CD4-positive, alpha-beta T cell treated with Interleukin-15 for 4 hours (primary cell): ENCODE measurements at regions not wholly inside any gene's neighbourhood (a gene's known extent, or its start where the extent isn't known, plus 50 kb on each side); places are given as distances from the start of the nearest gene placed in this dataset.

Experiments
- DNase-seq: peaks from one replicate; pipeline ENCODE4 v3.0.0-alpha.2; 2020; ENCODE audit warnings: low spot score

DNA sequence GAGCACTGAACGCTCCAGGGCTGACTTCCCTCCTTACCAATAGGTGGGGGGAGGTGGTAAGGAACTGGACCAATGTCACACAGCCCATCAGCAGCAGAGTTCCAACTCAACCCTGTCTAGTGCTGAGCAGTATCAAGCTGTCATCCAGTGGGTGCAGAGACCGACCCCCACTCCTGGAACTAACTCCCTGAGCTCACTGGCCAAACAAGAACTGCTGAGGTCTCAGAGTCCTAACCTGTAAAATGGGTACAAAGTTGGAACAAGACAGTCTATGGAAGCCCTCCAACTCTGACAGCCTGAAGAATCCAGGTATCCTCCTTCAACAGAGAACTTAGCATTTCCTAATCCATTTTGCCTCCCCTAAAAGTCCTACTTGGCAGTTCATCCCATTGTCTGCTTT is 91.1 kb upstream of the CLMN start:
- DNase-seq, result no peak

DNA sequence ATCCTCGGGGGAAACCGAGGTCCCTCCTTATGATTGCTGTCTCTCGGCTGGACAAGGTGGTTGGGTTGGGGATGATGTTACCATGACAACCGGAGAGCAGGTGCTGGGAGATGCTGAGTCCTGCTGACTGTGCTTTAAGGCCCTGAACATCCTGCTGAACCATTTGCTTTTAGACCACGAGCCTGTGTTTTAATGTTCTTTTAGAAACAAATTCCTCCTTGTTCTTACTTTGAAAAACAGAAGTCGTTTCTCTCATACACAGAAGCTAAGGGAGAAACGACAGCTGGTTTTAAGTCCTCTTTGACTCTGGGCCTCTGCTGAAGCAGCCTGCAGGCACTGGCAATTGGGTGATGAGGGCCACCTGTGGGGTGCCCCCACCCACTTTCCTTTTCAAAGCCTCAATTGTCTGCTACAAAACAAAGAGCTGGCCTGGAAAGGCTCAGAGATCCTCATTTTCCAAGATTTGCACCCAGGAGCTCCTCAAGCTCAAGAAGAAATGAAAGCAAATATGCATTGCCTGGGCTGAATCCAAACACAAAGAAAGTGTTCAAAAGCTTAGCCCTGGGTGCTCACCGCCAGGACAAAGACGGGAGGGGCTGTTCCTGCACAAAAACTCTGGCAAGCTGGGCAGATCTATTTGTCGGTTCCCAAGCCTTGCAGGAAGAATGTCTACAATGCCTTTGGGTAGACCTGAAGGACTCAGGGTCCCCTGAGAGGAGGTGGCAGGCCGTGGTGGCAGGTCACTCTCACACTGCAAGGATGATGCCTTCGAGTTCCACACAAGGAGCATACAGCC is 90.0 kb upstream of the CLMN start:
- DNase-seq, result no peak

DNA sequence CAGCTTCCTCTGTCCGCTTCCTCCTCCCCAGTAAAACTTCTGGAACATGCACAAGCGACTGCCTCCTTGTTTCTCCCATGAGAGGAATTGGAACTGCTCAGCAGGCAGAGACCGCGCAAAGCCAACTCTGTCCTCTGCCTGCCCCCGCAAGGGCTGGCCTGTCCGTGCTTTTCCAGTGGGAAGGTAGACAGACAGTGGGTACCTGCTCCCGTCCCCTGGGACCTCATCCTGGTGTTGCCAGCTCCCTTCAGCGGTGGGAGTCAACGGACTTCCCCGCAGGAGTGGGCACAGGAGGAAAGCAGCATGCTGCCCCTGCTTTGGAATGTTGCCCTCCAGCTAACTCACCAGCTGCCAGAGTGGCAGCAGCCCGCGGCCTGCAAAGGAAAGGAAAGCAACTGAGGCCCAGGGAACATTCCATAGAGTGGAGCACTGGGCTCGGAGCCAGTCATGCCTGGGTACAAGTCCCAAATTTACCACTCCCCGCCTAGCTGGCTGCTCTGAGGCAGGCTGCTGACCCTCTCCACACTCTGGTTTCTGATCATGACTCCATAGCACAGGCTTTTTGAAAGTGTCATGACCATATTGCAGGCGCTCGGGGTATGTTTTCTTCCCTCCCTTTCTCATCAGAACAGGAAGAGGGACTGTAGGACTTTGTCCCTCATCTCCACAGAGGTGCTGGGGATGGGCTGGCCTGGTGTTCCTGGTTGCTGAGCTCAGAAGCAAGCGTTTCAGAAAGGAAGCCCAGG is 89.2 kb upstream of the CLMN start:
- no peak for DNase-seq

DNA sequence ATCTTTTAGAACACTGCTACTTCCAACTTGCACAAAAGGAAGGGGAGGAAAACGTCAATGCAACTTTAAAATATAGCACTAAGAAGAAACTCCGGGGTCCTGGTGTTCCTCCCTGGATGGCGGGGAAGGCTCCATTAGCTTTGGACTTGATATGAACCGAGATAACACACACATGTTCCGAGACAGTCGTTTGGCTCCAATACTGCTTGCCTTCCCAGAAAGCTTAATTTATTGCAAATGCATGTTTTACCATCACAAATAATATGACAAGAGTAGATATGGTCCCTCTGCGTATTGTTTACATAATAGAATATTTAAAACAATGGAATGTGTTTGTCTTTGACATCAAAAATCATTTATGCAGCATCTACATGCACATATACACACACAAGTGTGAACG is 87.6 kb upstream of the CLMN start:
- DNase-seq, result no peak

DNA sequence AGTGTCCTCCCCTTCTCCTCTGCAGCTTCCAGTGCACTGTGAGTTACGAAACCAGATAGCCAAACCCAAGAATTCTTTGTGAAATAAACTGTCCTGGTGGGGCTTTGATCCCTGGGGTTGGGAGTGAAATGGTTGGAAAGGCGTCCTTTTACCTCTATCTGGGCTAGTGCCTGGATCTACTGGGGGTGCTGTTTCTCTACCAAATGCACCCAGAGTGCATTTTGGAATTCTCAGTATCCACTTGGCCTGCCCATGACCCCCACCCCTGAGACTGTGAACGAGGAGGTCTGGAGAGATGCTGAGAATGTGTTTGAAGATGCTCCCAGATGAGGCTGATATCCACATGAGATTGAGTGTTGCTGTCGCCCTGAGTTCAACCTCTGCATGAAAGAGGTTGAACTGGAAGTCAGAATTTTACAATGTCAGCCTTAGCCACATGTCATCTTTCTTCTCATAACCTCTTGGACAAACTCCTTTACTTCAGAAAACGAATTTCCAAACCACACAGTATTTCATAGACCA is 87.1 kb upstream of the CLMN start:
- no peak for DNase-seq

DNA sequence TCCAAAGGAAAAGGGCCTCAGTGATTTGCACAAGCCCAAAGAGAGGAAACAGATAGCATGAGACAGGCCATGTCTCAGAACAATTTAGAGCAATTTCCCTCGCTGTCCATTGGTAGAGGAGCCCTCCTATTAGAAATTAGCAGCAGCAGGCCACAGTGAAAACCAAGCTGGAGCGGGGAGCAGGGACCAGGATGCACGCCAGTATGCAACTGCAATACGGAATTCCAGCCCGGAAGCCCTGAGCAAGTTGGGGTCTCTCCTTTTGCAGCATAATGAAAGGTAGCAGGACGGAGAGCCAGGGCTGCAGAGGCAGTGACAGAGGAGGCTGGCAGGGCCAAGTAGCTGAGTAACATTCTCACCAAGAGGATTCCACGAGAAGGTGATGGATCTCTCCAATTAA is 84.9 kb upstream of the CLMN start:
- no peak for DNase-seq

DNA sequence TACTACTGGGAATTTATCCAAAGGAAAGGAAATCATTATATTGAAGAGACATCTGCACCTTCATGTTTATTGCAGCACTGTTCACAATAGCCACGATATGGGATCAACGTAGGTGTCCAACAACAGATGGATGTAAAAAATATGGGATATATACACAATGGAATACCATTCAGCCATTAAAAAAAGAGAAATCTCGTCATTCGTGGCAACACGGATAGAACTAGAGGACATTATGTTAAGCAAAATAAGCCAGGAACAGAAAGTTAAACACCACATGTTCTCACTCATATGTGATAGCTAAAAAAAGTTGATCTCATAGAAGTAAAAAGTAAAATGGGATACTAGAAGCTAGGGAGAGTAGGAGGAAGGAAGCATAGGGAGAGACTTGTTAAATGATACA is 82.9 kb upstream of the CLMN start:
- no peak for DNase-seq

DNA sequence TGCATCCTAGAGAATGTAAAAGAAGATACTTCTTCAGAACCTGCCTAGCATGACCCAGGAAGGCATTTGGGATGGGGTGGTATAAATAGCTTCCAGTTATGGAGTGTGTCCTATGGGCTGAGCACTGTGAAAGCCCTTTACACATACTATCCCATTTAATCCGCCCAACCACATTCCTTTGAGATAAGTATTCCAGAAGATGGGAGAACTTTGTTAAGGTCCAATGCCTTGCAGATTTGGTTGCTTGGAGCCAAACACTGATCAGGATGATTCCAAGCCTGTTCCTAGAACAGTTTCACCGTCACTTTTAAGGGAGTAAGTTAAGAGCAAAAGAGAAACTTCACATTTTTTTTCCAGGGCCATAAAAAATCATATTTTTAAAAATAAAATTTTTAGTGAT is 82.5 kb upstream of the CLMN start:
- no peak for DNase-seq

DNA sequence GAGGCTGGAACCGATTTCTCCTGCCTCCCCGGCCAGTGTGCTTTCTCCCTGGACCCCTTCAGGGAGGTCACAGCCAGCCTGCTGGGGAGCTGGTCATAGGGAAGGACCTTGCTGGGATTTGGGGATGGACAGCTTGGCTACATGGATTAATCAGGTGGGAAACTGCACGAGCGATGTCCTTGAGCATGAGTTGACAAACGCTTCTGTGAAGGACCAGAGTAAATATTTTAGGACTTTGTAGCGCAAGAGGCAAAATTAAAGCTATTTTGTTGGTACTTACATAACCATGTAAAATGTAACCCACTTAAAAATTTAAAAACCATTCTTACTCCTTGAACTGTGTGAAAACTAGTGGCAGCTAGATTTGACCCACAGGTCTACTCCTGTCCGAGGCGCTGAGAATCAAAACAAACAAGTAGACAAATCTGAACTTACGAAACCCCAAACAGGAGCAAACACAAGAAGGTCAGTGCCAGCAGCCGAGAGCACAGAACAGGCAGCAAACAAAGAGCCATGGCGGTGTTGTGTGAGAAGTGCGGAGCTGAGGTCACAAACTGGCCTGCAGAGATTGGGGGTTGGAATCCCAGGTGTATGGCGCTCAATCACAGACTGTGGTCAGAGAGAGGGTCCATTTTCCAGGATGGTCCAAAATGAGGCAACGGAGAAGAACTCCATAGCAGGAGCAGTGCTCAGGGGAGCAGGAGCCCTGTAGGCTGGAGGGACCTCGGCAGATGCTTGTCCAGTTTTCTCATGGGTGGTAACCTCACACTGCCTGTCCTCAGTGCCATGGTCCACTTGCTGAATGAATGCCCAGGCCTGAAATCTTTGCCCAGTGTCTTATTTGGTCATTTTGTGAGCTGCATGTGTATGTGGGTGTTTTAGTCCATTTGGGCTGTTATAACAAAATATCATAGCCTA is 79.2 kb upstream of the CLMN start:
- no peak for DNase-seq

DNA sequence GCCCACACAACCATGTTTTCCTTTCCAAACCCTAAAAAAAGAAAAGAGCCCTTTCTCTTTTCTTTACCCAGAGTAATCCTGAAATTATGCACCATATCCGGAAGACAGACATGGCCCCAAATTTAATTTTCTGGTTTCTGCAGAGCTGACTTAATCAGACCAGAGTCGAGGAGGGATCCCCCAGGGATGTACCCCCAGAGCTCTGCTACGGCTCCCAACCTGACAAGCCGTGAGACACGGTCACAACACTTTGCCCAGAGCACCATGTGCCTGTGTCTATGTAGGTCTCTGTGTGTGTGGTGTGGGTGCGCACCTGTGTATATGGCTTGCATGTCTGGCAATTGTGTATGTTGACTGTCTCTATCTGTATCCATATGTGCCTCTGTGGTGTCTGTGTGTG is 77.6 kb upstream of the CLMN start:
- no peak for DNase-seq

DNA sequence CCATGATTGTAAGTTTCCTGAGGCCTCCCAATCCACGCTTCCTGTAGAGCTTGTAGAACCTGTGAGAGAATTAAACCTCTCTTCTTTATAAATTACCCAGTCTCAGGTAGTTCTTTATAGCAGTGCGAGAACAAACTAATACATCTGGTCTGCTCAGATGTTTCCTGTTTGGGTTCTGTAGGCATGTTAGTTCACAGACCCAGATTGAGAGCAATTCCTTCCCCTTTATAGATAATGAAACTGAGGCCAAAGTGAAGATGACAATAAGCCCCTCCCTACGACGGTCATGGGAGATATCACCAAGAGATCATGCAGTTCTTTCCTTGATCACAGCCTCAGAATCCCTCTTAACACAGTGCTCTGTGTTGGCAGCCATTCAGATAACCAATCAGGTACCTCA is 76.5 kb upstream of the CLMN start:
- DNase-seq, result no peak

DNA sequence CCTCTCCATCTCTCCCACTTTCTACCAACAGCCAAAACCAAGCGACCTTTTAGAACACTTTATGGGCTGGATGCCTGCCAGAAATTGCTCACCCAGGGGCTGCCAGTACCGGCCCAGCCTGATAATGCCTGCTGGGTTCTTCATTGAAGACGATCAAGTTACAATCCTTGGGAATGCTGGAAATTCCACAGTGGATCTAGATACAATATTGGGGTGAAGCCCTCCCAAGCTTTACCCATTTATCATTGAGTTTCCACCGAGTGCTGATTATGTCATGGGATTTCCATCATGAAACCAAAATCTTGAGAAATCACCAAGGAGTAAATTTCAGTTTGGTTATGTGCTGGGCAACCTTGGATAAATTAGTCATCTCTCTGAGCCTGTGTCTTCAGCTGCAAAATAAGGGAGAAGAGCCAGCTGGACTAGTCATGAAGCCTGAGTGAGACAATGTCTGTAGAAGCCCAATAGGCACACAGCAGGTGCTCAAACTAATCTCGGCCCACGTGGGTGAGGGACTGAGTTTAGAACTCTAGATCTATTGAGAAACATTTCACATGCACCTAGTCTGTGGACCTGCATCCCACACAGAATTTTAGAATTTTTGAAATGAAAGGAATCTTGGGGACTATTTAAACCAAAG is 75.5 kb upstream of the CLMN start:
- DNase-seq, result no peak

DNA sequence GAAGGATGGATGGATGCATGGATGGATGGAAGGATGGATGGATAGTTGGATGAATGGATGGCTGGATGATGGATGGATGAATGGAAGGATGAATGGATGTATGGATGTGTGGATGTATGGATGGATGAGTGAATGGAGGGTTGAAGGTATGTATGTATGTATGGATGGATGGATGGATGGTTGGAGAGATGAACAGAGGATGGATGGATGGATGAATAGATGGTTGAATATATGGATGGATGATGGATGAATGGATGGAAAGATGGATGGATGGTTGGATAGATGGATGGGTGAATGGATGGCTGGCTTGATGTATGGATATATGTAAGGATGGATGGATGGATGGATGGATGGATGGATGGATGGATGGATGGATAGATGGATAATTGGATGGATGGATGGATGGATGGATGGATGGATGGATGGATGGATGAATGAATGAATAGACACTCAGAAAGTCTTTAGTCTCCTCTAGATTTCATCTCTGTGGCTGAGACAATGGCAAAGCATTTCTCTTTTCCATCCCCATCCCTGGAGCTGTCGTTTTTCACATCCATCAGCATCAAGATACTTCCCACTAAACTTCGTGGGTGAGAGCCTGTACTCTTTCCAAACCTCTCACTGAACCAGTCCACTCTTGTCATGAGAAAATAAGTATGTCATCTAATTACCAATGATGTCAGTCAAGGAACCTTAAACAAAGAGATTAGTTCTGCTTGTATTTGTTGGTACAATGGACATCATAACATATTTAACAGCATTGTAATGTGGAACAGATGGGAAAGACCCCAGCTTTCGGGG is 74.8 kb upstream of the CLMN start:
- no peak for DNase-seq

DNA sequence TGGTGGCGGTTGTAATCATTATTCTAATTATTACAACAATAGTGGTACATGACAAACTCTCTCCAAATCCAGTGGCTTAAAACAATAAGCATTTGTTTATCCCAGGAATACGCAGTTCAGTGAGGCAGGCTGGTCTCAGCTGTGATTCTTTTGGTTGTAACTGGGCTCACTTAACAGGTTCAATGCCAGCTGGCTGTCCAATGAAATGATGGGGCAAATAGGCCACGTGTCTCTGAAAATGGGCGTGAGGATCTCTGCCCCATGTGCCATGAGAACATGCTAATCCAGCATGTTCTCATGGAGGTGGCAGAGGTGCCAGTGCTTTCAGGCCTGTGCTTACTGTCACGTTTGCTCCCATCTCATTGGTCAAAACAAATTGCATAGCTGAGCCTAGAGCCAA is 73.1 kb upstream of the CLMN start:
- DNase-seq, result no peak

DNA sequence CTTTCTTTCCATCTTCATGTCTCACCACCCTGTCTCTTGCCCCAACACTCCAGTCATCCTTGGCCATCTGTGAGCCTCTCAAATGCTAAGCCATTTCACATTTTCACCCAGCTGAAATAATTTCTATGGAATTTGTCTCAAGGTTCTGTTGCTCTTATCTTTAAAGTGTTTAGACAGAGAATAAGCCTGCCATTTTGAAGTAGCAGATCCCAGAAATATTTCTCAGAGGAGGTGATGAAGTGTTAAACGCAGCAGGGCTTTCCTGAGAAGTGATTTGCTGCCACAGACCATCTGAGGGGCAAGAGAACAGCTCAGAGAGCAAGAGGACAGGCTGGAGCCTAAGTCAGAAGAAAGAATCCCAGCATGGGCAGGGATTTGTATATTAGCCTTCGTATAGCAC is 71.6 kb upstream of the CLMN start:
- no peak for DNase-seq

DNA sequence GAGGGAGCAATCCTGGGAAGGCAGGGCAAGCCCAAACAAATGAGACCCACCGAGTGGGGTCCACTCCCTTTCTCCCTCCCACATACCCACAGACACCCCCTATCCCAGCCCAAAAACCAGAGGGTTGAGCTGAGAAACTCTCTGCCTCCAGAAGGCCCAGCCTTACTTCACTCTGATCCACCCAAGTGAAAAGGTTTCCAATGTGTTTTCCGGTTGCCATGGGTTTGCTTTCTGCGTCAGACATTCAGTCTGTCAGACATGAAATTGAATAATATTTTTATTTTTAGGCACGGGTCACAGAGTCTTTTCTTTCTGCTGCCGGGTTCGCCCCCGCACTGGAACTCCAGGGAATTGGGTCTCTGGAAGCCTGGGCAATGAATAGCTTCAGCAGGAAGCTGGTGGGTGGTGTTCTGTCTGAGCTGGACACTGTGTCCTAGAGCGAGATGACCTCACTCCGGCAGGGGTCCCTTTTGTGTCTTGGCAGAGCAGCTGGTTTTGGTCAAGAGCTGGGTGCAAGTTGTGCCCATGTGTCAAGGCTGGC is 69.8 kb upstream of the CLMN start:
- no peak for DNase-seq

DNA sequence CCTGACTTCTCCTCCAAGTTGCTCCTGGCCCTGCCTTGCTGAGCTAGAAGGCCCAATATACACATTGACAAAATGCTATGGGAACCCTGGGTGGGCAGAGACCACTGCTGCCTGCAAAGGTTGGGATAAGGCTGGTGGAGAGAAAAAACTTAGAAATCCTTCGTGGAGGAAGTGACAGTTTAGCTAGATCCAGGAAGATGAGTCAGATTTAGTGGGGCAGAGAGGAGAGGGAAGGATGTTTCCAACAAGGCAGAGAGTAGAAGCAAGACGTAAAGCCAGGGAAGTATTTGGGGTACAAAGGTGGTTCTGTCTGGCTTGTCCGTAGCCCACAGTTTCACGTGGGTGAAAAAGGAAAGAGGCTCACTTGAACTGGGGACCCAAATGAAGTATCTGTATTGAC is 69.0 kb upstream of the CLMN start:
- DNase-seq, result no peak

DNA sequence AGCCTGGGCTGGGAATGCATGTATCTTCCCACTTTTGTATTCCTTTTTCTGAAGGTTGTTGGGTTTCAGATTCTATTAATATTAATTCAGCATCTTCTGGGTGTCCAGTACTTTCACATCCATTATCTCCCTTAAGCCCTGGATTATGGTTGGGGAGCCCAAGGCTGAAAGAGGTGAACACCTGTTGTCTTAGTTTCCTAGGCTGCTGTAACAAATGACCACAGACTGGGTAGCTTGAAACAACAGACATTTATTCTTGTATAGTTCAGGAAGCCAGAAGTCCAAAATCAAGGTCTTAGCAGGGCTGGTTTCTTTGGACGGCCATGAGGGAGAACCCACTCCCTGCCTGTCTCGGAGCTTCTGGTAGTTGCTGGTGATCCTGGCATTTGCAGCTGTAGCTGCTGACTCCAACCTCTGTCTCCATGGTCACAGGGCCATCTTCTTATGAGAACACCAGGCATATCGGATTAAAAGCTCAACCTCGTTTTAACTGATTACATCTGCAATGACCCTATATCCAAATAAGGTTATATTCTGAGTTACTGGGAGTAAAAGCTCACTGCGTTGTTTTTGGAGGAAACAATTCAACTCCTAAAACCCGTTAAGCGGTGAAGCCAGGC is 68.2 kb upstream of the CLMN start:
- DNase-seq, result no peak

DNA sequence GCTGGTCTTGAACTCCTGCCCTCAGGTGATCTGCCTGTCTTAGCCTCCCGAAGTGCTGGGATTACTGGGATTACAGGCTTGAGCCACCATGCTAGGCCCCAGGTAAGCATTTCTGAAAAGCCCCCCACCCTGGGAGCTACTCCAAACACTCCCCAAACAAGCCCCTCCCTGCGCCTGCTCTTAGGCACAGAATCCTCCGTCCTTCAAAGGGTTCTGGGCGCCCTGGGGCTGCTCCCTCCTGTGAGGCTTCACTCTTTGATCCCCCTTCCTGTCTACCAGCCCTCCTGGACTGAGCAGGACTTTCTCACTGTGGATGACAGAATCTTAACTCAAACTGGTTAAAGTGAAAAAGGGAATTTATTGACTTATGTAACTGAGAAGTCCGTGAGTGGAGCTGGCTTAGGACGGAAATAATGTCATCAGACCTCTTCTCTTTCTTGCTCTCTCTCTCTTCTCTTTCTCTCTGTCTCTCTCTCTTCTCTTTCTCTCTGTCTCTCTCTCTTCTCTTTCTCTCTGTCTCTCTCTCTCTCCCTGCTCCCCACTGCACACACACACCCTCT is 66.9 kb upstream of the CLMN start:
- DNase-seq, result no peak

DNA sequence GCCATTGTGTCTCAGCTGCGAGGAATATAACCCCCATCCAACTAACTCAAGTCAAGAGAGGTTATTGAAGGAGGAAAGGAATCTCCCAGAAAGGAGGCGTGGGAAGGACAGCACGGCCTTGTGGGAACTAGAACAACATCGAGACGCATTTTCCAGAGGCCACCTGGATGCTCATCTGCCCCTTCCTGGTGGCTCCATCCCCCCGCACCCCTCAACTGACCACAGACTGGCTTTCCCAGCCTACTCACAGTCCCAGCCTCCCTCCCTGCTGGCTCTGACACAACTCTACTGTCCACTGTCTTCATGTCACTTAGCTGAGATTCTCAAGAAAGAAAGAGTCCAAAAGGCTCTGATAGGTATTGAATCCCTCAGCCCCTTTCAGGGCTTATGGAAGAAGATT is 66.0 kb upstream of the CLMN start:
- DNase-seq, result no peak
